GM04503 (cell line): ENCODE measurements at regions not wholly inside any gene's neighbourhood (a gene's known extent, or its start where the extent isn't known, plus 50 kb on each side); places are given as distances from the start of the nearest gene placed in this dataset.
"Not testable (repeated sequence)": the region's sequence is repeated elsewhere in the genome, so short reads cannot be mapped to it uniquely, and the experiment has no call there.

Source experiments
- DNase-seq: peaks from one replicate; pipeline ENCODE4 v3.0.0-alpha.2; 2012; ENCODE audit warnings: low read depth

DNA sequence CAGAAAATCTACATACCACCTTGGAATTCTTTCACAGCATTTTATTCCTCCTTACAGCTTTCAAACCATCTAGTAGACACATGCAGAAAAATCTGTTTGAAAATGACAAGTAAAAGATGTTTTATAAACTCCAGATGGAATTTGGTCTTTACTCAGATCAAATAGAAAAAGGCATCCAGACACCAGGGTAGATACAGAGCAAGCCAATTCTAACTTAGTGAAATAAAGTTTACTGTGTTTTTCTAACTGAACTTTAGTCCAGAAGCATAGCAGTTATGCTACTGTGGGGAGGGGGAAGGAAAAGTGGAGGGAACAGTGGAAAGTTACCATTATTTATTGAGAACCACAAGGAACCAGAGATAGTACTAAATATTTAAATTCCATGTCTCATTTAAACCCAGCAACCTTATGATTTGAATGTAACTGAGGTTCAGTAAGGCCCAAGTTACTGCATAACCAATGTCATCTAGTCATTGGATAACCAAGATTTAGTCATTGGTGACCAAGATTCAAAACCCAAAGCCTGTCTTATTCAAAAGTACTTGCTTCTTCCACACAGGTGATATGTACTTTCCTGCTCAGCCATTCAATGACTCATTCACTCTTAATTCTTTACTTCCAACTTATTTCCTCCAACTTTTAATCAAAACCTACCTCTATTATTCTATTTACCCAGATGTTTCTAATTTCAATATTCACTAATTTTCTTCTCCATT lies 57.7 kb downstream of the RAD51AP2 start:
- DNase-seq = no peak

DNA sequence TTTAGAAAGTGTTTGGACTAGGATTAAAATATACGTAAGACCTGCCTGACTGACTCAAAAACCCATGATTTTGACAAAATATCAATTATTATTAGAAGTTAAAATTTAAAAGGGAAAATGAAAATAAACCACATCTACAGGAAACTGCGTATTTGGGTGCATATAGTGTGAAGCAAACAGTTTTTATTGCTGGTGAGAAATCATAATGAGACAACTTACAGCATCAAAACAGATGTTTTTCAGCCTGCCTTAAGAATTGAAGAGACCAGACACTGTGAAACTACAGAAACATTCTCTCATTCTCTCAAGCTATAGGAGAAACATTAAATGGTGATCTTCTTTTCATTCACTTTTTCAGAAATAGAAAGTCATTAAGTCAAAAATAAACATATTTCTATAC lies 62.9 kb downstream of the RAD51AP2 start:
- DNase-seq = no peak

DNA sequence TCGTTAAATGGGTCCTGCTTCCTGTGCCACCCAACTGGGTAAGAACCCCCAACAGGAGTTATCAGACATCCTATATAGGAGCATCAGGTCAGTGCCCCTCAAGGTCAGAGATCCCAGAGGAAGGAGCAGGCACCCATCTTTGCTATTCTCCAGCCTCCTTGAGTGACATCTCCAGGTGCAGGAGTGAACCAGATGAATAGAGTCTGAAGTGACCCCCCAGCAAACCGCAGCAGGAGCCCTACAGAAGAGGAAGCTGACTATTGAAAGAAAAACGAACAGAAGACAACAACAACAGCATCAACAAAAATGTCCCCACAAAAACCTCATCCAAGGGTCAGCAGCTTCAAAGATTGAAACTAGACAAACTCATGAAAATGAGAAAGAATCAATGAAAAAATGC lies 72.0 kb downstream of the RAD51AP2 start:
- not testable (repeated sequence) for DNase-seq

DNA sequence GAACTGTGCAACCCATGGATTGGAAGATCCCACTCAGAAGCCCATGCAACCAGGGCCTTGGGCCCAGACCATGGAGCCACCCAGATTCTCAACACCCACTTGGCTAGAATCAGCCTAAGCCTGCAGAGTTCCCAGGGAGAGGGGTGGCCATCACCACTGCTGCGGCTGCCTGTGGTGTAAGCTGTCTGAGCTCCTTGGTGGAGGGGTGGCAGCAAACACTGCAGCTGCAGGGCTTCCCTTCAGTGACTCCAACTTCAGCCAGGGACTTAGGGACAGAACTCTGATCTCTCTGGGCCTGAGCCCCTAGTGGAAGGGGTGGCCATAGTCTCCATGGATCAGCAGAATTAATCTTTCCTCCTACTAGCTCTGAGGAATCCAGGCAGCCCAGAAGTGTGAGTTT lies 72.5 kb downstream of the RAD51AP2 start:
- no peak for DNase-seq

DNA sequence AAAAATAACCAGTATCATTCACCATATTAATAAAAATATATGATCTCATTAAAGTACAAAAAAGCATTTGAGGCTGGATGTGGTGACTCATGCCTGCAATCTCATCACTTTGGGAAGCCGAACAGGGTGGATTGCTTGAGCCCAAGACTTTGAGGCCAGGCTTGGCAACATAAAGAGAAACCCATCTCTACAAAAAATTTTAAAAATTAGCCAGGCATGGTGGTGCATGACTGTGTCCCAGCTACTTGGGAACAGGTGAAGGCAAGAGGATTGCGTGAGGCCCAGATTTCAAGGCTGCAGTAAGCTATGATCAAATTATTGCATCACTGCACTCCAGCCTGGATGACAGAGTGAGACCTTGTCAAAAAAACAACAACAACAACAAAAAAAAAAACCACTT lies 75.9 kb downstream of the RAD51AP2 start:
- no peak for DNase-seq

DNA sequence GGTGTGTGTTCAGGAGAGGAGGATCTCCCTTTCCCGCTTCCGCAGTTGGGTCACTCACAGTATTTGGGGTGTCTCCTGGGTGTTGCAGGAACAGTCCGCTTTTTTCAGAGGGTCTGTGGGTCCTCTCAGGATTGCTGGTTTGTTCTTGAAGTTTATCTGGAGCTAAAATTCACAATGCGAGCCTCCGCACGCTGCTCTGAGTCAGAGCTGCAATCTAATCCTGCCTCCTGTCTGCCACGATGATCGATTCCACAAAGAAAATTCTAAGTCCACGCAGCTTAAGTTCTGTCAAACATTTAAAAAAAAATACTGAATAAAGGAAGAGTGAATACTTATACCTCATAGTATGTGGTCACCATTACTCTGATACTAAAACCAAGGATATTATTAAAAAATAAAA lies 76.5 kb downstream of the RAD51AP2 start:
- no peak for DNase-seq

DNA sequence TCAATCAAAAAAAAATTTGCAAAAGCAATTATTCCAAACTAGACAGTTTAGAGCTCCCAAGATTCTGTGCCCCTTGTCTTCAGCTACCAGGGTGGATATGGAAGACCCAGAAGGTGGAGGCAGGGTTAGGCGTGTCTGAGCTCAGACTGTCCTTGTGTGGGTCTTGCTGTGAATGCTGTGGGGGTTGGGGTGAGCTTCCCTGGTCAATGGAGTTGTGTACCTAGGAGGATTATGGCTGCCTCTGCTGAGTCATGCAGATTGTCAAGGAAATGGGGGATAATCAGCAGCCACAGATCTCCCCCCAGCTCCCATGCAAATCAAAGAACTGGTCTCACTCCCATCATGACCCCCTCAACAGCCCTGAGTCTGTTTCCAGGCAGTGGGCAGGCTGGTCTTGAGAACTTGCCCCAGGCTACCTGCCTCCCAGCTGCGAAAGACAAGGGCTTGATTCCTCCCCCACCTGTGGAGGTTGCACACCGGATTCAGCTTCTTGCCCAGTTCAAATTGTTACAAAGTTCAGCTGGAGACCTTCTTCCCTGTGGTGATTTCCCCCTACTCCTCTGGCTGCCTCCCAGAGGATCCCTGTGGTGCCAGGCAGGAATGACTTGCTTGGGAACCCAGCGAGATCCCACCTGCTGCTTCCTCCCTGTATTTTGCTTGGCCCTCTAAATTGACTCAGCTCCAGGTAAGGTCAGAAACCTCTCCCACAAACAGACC lies 77.0 kb downstream of the RAD51AP2 start:
- no peak for DNase-seq

DNA sequence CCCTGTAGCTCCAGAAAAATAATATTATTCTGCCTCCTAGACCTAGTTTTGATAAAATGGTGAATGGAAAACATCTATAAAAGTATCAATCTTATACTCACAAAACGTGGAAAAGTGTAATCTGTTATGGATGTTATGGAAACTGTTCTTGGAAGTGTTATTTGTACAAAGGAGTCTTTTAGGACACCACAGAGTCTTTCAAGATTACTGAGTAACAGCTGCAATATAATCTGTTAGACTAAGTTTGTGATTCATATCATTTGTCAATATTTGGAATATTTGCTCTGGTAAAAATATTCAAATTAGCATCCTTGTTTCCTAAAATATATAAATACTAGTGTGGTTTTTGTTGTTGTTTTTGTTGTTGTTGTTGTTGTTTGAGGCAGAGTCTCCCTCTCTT lies 87.9 kb downstream of the RAD51AP2 start:
- DNase-seq = no peak

DNA sequence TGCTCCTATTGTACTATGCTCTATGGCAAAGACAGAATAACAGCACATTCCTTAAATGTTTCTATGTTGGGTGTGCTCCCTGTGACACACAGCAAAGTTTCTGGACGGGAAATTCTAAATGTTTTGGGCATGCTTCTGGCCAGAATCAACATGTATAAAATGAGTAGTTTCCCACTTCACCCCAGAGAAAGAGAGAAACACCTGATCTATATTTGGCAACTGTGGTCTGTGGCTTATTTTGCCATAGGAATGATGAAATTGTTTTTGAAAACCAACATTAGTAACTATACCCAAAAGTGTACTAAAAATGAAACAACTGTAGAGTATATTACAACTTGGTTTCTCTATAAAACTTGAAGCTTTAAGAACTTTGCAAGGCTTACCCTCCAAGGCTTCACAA lies 89.1 kb downstream of the RAD51AP2 start:
- DNase-seq = peak; percentile 8

DNA sequence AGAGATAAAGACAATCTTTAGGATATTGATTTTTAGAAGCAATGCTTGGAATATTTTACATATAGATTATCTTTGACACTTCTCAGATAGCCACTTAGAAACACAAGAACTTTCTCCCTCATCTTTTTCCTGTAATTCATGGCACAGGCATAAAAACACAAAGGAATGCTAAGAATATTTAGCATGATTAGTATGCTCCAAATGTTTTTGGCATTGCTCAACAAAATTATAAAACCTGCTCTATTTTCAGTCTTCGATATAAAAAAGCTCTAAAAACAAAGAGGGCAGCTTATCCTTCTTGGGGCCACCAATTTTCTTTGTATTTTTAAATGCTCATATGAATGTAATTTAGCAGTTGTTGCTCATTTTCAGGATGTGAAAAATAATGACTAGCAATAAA lies 90.8 kb downstream of the RAD51AP2 start:
- no peak for DNase-seq

DNA sequence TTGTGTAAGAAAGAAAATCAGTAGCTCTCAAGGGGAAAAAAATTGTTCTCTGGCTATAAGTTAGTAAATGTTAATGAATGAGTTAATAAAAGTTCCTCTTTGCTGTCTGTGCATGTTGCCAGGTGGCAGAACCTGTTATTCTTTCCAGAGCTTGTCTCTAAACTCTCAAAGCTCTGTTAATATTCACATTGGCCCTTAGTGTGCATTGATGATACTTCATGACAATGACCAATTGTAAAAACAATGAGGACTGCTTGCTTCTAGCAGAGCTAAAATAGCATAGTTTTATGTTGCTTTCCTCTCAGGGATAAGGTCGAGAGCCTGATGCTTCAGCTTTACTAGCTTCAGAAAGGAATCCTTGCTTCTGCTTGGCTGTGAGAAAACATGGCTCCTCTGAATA lies 91.5 kb downstream of the RAD51AP2 start:
- no peak for DNase-seq

DNA sequence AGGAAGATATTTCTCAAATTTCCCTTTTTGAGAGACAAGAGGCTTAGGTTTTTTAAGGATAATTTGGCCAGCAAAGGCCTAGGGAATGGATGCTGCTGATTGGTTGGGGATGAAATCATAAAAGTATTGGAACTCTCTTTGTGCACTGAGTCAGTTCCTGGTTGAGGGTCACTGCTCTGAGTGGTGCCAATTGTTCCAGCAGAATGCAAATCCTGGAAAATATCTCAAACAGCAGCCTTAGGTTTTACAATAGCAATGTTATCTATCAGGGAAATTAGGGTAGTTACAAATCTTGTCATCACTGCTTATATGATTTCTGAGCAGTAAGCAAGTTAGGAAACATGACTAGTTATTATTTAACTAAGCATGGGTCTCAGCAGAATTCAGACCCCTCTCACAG lies 96.2 kb downstream of the RAD51AP2 start:
- no peak for DNase-seq

DNA sequence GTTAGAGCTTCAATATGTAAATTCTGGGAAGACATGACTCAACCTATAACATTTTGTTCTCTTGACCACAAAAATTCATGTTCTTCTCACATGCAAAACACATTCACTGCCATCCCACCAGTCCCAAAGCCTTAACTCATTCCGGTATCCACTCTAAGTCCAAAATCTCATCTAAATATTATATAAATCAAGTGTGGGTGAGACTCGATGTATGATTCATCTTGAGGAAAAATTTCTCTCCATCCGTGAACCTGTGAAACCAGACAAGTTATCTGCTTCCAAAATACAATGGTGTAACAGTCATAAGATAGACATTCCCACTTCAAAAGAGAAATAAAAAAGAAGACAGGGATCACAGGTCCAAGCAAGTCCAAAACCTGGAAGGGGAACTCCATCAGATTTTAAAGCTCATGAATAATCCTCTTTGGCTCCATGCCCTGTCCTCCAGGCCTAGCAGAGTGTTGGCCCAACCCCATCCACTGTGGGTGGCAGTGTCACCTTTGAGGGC lies 101.3 kb downstream of the RAD51AP2 start:
- DNase-seq = peak; percentile 14

DNA sequence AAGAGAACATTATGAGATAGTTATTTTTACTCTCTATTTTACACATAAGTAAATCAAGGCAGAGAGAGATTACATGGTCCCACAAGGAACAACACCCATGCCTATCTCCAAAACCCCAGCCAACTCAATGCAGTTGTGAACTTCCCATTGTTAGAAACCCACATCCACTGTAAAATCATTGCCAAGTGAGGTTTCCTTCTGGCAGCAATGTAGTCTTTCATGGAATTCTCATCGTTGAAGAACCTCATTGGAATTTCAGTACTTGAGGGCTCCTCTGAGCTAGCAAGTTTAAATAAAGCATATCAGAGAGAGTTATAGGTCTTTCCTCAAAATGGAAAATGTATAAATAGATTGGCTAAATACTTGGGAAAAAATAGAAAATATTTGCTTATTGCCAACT lies 105.2 kb downstream of the RAD51AP2 start:
- no peak for DNase-seq

DNA sequence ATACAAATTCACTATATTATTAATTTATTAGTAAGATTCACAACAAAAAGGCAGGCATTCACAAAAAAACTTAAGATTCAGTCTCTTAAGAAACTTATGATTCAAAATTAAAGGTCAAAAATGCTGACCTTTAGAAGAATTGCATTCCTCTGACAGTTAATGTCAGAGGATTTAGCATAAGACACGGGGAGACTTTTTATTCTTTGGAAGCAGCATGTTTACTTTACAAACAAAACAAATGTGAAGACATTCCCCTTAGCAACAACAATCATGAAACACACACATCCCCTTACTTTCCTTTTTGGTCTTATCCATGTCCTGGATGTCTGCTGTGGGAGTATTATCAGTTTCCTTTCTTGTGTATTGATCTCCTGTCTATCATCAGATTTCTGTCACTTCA lies 117.1 kb downstream of the RAD51AP2 start:
- no peak for DNase-seq

DNA sequence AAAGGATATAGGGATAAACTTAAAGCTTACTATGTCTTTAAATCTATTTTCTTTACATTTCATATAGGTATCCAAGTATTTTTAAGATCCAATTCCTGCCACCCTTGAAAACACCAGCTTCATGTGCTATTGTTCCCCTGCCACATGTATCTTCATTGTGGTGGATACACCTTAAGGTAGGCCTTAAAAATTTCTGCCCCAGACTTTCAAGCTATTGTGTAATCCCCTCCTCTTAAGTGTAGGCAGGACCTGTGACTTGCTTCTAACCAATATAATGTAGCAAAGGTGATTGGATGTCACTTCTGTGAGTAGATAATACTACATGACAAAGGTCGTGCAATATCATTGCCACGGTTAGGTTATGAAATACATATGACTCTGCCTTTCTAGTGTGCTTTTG lies 119.5 kb downstream of the RAD51AP2 start:
- no peak for DNase-seq

DNA sequence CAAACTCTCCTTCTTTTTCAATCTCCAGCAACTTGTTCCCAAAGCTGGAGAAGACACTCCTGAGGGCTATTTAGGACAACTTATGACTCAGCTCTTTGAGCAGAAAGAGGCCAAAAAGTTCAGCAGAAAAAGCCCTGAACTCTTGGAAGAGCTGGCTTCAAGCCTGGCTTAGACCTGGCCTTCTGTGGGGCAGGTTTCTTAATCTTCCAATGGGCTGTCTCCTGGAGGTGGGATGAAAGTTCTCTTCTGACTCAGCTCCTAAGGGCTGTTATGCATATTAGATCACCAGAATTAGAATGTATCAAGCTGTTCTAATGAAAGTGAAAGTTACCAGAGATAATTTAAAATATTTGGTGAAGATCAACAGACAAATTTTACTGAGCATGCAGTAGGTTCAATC lies 129.4 kb downstream of the RAD51AP2 start:
- DNase-seq = no peak

DNA sequence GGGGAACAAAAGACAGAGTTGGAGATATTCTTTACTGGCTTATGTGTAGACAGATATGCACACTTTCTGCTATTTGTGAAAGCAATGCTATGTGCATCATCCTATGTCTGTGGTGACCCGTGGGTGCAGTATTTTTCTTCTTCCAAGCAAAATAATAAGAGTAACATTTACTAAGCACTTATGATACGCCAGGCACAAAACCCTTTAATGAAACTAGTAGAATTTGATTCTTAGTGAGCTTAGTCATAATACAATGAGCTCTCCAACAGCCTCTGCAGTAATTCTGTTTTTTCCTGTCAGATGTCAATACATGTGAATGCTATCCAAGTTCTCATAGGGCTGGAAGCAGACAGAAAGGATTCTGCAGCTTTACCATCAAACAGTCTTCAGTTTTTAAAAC lies 130.6 kb downstream of the RAD51AP2 start:
- DNase-seq = no peak

DNA sequence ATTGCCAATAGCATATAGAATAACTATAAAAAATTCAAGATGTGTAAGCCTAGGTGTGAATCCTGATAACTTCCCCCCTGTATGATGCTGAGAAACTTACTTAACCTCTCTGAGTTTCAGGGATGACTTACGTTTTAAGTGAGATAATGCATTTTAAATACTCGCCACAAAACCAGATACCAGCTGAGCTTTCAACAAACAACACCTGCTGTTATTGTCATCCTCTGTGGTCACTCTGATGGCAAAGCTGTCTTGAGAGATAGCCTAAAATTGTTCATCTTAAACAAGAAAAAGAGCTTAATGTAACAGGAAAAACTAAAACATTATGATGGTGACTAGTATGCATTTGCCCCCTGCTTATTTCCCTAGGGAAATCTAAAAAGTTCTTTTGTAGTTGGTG lies 131.5 kb downstream of the RAD51AP2 start:
- DNase-seq = no peak

DNA sequence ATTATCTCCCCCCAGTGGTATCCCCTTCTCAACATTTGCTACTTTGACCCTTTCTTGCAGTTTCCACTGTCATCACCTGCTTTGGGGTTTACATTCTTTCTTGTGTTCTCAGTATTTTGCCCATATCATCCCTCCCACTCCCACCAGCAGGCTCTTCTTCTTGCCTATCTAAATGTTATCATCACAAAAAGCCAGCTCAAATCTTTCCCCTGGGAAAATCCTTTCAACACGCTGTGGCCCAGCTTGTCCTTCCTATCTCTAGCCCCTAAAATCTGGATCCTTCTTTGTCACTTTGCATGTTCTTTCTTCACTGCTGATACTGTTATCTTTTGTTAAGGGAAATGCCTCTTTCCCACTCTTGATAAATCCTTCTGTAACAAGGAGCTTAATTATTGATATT lies 138.2 kb downstream of the RAD51AP2 start:
- no peak for DNase-seq

DNA sequence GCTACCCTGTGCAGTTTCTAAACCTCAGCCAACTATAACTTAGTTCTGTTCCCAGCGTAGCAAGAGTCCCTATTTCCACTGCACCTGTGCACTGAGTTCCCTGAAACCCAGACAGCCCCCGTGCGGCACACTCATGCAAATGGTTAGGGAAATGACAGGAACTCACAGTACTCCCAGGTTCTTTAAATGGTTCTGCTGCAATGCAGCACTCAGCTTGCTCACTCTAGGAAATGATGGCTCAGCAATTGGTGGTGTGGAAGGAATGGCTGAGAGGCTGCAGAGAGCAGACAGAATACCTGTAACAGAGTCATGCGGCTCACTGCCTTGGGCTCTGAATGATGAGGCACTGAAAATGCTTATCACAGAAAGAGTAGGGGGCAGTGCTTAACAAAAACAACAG lies 143.0 kb downstream of the RAD51AP2 start:
- no peak for DNase-seq

DNA sequence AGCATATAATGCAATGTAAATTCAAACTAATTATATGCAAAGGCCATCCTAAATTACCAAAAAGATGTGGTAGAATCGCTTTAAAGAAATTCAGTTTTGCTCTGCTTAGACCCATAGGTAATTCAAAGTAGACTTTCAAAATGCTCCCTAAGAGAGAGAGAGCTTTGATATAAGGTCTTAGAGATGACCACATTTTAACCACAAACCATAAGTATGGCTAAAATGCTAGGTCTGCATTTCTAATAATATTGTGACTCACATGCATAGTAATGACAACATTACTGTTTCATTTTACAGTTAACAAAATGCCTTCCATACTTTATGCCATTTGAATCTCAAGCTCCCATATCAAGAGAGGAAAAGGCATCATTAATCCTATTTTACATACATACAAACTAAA lies 144.5 kb downstream of the RAD51AP2 start:
- no peak for DNase-seq

DNA sequence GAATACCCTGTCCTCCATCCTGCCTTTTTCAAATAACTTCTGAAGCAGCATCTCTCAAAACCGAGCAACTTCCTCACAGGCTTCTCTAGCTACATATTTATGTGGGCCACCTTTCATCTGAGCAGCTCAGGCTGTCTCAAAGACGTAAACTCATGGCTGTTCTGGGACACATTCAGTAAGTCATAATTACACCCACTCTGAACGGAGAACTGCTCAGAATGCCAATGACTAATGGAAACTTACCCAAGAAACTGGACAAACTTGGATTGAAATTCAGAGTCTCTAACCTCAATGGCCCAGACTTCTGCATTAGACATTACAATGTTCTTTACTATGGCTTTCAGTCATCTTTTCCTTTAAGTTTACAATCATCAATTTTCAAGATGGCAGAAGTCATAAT lies 145.2 kb downstream of the RAD51AP2 start:
- DNase-seq = no peak

DNA sequence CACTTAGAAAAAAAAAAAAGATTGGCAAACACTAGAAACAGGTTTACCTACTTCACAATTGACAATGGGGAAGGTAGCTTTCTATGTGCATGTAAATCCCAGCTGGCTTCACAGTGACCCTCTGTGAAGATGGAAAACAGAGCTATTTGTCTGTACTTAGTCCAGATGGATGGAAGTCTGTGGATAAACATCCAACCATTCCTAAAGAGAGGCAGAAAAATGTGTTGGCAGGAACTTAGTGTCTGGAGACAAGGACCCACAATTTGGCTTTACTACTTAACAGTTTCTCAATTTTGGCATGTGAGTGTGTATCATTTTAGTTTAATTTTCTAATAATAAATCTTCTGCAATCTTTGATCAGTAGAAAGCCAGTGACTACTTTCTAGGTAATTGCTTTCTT lies 154.4 kb downstream of the RAD51AP2 start:
- no peak for DNase-seq
